Pancreas (tissue), 10 donors: ENCODE measurements at regions not wholly inside any gene's neighbourhood (a gene's known extent, or its start where the extent isn't known, plus 50 kb on each side); places are given as distances from the start of the nearest gene placed in this dataset.

Source experiments
- ATAC-seq, 4 donors: fragments of 200-7000 bp; cut with Tn5 transposase; one replicate each; pipeline versions ENCODE4 v1.8.0 to v1.9.1; 2020; ENCODE audit warnings: mild to moderate bottlenecking in 4 of 4, moderate library complexity in 4 of 4
- DNase-seq, 6 donors: peaks; one replicate each; pipeline ENCODE4 v3.0.0-alpha.2; 2020
- FAIRE-seq: peaks from 2 replicates; lab custom pipeline; 2012; peaks lifted over from hg19 to GRCh38; lab: Jason Lieb, UNC
- H3K27ac ChIP-seq, 4 donors: fragments of 200-600 bp; sonication (generic); 1 replicate in 3 of 4; 2 replicates in 1 of 4; pipeline versions ENCODE4 v1.5.0 to v1.8.0; 2020
- H3K27me3 ChIP-seq, 4 donors: fragments of 200-600 bp; one replicate each; pipeline ENCODE4 v1.8.0; 2021
- H3K36me3 ChIP-seq, 3 donors: fragments of 200-600 bp; sonication (generic) in 1 of 3; one replicate each; pipeline versions ENCODE4 v1.5.0 to v1.8.0; 2020 to 2021
- H3K4me1 ChIP-seq, 3 donors: fragments of 200-600 bp; one replicate each; pipeline ENCODE4 v1.8.0; 2021
- H3K4me3 ChIP-seq, 4 donors: fragments of 200-600 bp; sonication (generic) in 2 of 4; one replicate each; pipeline versions ENCODE4 v1.5.0 to v1.8.0; 2020 to 2021
- H3K9me3 ChIP-seq, 4 donors: fragments of 200-600 bp; one replicate each; pipeline ENCODE4 v1.8.0; 2021
- CTCF ChIP-seq, 4 donors: fragments of 200-600 bp; sonication (generic) in 3 of 4; IDR thresholded peaks; one replicate each; pipeline versions ENCODE4 v1.5.0 to v1.8.0; 2021; ENCODE audit warnings: antibody characterized with exemption in 4 of 4
- WGBS, 2 donors: extraction: QIAGEN DNeasy Blood & Tissue Kit; methylation state at CpG; one replicate each; pipeline ENCODE4 v1.1.7; 2013; 5-methylcytosine and 5-hydroxymethylcytosine counted together
- intact Hi-C, 3 donors: fragments of 100-400 bp; cut with DNase I; formaldehyde crosslinking; loops; one replicate each; pipeline versions ENCODE4 v1.11.1 to v1.14.2; 2022
- donor health status: healthy with polysubstance abuse.
- donor health status: DM: no; HTN: no; CAD: no; lungs with moderate emphysema.
- donor health status: DM: no; HTN: no; CAD: no.
- donor health status: control.
- donor health status: control.
- donor health status: Bipolar disorder and iron deficiency.
- donor health status: DM: yes; HTN: yes; CAD: no.
- donor health status: DM: no; HTN: no; CAD: no.
- donor health status: DM: no; HTN: no; CAD: no.
- donor health status: DM: yes; HTN: yes; CAD: no.

GRCh38 chr20:11484479-11484878 is 433.2 kb upstream of the BTBD3 start:
- intact Hi-C loops = no loop called here
- ATAC-seq = no peak
- no peak overlapping the region for H3K4me3 ChIP-seq
- no peaks in the 10 kb centered on the region for H3K27me3 ChIP-seq
- 87 to 97% methylated on average over 1 of the region's 1 CpG for WGBS, 2 donors
- no peak overlapping the region for H3K27ac ChIP-seq
- DNase-seq = no peak
- no peaks in the 10 kb centered on the region for H3K36me3 ChIP-seq
- TF ChIP-seq CTCF (IDR thresholded peaks at IDR 0.05) = no peak
- FAIRE-seq = no peak
- H3K9me3 ChIP-seq = no peaks in the 10 kb centered on the region
- no peaks in the 10 kb centered on the region for H3K4me1 ChIP-seq

- Histone ChIP-seq H3K36me3 (no peaks in the 10 kb centered on the region), H3K4me1 (no peaks in the 10 kb centered on the region), H3K9me3 (no peaks in the 10 kb centered on the region), H3K27ac (no peak overlapping the region), H3K4me3 (no peak overlapping the region), H3K27me3 (no peaks in the 10 kb centered on the region)
- FAIRE-seq = no peak
- DNase-seq = no peak
- no peak for ATAC-seq
- intact Hi-C loops = no loop called here
- TF ChIP-seq CTCF (IDR thresholded peaks at IDR 0.05) = no peak
These were observed 425.3 kb upstream of the BTBD3 start for GRCh38 chr20:11492386-11492785.

- Histone ChIP-seq H3K27me3 (no peaks in the 10 kb centered on the region), H3K36me3 (no peaks in the 10 kb centered on the region), H3K9me3 (no peaks in the 10 kb centered on the region), H3K4me1 (no peaks in the 10 kb centered on the region), H3K27ac (no peak overlapping the region), H3K4me3 (no peak overlapping the region)
- no peak for FAIRE-seq
- no peak for ATAC-seq
- intact Hi-C loops = no loop called here
- TF ChIP-seq CTCF (IDR thresholded peaks at IDR 0.05) = no peak
- no peak for DNase-seq
These were observed 424.8 kb upstream of the BTBD3 start for GRCh38 chr20:11492846-11493245.

- no peak overlapping the region for H3K27ac ChIP-seq
- no peaks in the 10 kb centered on the region for H3K27me3 ChIP-seq
- intact Hi-C loops = no loop called here
- H3K4me1 ChIP-seq = no peaks in the 10 kb centered on the region
- H3K9me3 ChIP-seq = no peaks in the 10 kb centered on the region
- no peak for DNase-seq
- TF ChIP-seq CTCF (IDR thresholded peaks at IDR 0.05) = no peak
- no peak for FAIRE-seq
- no peak for ATAC-seq
- no peak overlapping the region for H3K4me3 ChIP-seq
- WGBS, 2 donors = 27 to 29% methylated on average over 2 of the region's 2 CpGs
- H3K36me3 ChIP-seq = no peaks in the 10 kb centered on the region
These were observed 421.3 kb upstream of the BTBD3 start for GRCh38 chr20:11496380-11496779.

- DNase-seq (no peak), ATAC-seq (no peak), FAIRE-seq (no peak)
- H3K27me3 ChIP-seq = no peaks in the 10 kb centered on the region
- no peak for TF ChIP-seq CTCF (IDR thresholded peaks at IDR 0.05)
- no peaks in the 10 kb centered on the region for H3K4me1 ChIP-seq
- intact Hi-C loops = no loop called here
- H3K9me3 ChIP-seq = no peaks in the 10 kb centered on the region
- H3K4me3 ChIP-seq = no peak overlapping the region
- no peak overlapping the region for H3K27ac ChIP-seq
- 85 to 90% methylated on average over 1 of the region's 1 CpG for WGBS, 2 donors
- no peaks in the 10 kb centered on the region for H3K36me3 ChIP-seq
These were observed 420.1 kb upstream of the BTBD3 start for GRCh38 chr20:11497545-11497944.
